Transverse colon (tissue), 4 donors: ENCODE measurements at regions not wholly inside any gene's neighbourhood (a gene's known extent, or its start where the extent isn't known, plus 50 kb on each side); places are given as distances from the start of the nearest gene placed in this dataset.

ENCODE experiments used
- CTCF ChIP-seq, 5 experiments: fragments of 200-600 bp in 3 of 5; fragments of 450-650 bp in 2 of 5; sonication (generic) in 3 of 5; IDR thresholded peaks; 1 replicate in 2 of 5; 2 replicates in 3 of 5; pipeline ENCODE4 v1.5.1; 2016 to 2017; ENCODE audit warnings: antibody characterized with exemption in 5 of 5, inconsistent platforms in 3 of 5, mild to moderate bottlenecking in 2 of 5, moderate library complexity in 1 of 5
- EP300 ChIP-seq: sonication (generic); formaldehyde crosslinking; IDR thresholded peaks from one replicate; pipeline ENCODE4 v1.6.1; 2017; ENCODE audit warnings: antibody characterized with exemption, low read depth
- POLR2A ChIP-seq: fragments of 450-650 bp; IDR thresholded peaks from one replicate; pipeline ENCODE4 v1.6.1; 2016; ENCODE audit warnings: antibody characterized with exemption, mild to moderate bottlenecking, moderate library complexity
- POLR2AphosphoS5 ChIP-seq, 3 donors: sonication (generic); formaldehyde crosslinking; IDR thresholded peaks; one replicate each; pipeline ENCODE4 v1.6.1; 2016; ENCODE audit warnings: antibody characterized with exemption in 3 of 3

GRCh38 chr13:56515441-56515840 is 625.3 kb upstream of the PRR20A start:
- no peak for TF ChIP-seq CTCF (IDR thresholded peaks at IDR 0.05)
- TF ChIP-seq EP300: no peak
- TF ChIP-seq POLR2A: no peak
- no peak for TF ChIP-seq POLR2AphosphoS5 (IDR thresholded peaks at IDR 0.05)
